Fibroblast of villous mesenchyme (primary cell): ENCODE measurements at regions not wholly inside any gene's neighbourhood (a gene's known extent, or its start where the extent isn't known, plus 50 kb on each side); places are given as distances from the start of the nearest gene placed in this dataset.
A peak's percentile ranks its signal among the peaks of the same experiment; 100 is the strongest.

Experiments
- DNase-seq: peaks from one replicate; pipeline ENCODE4 v3.0.0-alpha.2; 2010; ENCODE audit warnings: low read depth
- H3K4me3 ChIP-seq: 2 replicates; pipeline ENCODE4 v1.5.1; 2011; ENCODE audit warnings: low read depth, mild to moderate bottlenecking, low read length
- TF ChIP-seq, protein P1 (sequence below): IDR thresholded peaks from 2 replicates; pipeline ENCODE4 v1.5.1; 2012; ENCODE audit warnings: low read depth, mild to moderate bottlenecking, low read length; ENCODE audit not compliant: insufficient read depth

DNA sequence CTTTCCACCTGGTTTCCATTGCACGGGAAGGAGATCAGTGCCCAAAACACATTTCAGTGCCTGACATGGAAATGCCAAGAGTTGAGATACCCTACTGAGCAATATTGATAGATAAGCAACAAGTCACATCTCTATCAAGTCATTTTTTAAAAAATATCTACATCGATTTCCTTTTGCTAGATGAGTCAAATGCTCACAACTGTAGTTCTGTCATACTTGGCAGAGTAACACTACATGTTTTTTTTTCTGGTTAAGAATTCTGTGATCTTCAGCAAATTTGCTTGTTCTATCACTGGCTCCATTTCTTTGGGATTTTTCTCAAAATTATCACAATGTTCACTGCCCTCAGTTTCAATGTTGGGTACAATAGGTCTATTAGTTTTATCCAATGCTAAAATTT is 145.4 kb downstream of the ZC3H11B start:
- no peak for DNase-seq
- no peak overlapping the region for H3K4me3 ChIP-seq
- TF ChIP-seq, protein P1, sequence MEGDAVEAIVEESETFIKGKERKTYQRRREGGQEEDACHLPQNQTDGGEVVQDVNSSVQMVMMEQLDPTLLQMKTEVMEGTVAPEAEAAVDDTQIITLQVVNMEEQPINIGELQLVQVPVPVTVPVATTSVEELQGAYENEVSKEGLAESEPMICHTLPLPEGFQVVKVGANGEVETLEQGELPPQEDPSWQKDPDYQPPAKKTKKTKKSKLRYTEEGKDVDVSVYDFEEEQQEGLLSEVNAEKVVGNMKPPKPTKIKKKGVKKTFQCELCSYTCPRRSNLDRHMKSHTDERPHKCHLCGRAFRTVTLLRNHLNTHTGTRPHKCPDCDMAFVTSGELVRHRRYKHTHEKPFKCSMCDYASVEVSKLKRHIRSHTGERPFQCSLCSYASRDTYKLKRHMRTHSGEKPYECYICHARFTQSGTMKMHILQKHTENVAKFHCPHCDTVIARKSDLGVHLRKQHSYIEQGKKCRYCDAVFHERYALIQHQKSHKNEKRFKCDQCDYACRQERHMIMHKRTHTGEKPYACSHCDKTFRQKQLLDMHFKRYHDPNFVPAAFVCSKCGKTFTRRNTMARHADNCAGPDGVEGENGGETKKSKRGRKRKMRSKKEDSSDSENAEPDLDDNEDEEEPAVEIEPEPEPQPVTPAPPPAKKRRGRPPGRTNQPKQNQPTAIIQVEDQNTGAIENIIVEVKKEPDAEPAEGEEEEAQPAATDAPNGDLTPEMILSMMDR, result no peak

DNA sequence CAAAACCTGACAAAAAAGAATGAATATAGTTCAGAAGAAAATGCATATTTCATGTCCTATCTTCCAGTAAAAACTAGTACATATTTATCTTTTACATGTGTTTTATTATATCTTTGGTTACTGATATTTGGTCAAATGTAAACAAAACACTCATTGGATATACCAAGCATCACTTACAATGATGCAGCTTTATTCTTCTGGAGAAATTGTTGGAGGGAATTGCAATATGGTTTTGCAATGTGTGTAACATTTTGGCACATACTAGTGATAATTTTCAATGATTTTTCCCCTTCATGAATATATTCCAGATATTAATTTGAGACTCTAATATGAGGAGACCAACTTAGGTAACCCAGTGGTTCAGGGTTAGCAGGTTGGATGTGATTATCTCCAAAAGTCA is 146.1 kb downstream of the ZC3H11B start:
- TF ChIP-seq, protein P1, result no peak
- no peak for DNase-seq
- H3K4me3 ChIP-seq, result no peak overlapping the region

DNA sequence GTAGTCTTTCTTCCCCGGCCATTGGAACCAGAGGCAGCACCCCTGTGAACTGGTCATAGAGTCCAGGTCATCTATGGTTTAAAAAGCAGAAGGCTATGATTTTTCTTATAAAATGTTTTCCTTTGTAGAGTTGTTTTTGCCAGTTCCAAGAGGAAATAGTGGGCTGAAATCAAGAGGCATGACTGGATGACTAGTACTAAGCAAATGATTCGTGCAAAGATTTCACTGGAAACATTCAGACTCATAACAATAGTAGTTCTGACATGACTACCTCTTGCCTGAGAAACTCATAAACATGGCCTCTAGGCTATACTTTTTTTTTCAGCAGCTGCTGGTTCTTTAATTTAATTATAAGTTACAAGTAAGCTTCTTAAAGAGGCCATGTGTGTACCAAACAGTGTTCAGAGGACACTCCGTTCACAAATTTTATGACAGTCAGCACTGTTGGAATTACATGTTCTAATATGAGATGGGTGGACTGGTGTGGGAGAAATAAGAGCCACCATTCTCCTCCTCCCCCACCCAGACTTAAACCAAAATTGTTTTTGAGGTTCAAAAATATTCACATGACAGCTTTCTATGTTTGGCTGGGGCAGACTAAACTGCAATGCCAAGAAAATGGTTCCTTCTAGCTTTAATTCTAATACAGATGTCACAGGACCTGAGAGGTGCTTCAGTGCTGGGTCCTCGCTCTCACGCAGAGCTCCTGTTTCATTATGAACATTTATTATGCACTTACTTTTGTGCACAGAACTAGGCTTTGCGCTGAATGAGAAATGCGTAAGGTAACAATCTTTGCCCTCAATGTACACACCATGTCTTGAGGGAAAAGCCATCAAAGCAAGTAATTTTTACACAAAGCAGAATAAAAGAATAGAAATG is 147.5 kb downstream of the ZC3H11B start:
- peak; percentile 23 for DNase-seq
- TF ChIP-seq, protein P1, result no peak
- no peak overlapping the region for H3K4me3 ChIP-seq

DNA sequence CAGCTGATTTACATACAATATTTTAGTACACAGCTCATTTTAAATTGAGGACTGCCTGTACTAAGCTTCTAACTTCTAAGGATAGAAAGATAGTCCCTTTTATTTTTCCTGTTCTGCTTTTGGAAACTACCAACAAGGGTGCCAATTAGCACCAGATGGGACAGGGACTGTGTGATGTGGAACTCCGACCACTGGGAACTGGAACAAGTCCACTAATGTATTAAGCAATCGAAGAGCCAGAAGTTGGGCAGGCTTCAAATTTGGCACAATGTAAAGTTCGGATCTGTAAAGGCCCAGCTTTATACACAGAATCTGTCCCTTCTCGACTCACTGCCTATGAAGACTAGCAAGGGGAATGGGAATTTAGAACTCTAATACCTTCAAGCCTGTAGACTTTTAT is 149.3 kb downstream of the ZC3H11B start:
- no peak for DNase-seq
- no peak overlapping the region for H3K4me3 ChIP-seq
- TF ChIP-seq, protein P1, result no peak

DNA sequence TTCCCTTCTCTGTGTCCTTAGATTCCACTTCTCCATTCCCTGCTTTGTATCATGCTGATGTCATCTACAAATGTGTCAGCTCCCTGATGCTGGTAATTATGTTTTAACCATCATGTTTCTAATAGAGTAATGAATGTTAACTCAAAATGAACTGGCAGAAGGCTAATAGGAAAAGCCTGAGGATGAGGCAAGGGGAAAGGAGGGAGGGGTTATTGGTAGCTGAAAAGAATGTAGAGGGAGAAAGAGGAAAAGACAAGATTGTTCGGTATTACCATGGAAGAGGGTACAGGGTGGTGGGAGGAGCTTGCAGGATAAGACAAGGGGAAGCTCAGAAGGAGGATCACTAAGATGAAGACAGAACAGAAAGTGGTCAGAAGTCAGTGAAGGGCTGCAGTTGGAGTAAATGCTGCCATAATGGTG is 150.9 kb downstream of the ZC3H11B start:
- DNase-seq, result no peak
- no peak overlapping the region for H3K4me3 ChIP-seq
- TF ChIP-seq, protein P1, result no peak

DNA sequence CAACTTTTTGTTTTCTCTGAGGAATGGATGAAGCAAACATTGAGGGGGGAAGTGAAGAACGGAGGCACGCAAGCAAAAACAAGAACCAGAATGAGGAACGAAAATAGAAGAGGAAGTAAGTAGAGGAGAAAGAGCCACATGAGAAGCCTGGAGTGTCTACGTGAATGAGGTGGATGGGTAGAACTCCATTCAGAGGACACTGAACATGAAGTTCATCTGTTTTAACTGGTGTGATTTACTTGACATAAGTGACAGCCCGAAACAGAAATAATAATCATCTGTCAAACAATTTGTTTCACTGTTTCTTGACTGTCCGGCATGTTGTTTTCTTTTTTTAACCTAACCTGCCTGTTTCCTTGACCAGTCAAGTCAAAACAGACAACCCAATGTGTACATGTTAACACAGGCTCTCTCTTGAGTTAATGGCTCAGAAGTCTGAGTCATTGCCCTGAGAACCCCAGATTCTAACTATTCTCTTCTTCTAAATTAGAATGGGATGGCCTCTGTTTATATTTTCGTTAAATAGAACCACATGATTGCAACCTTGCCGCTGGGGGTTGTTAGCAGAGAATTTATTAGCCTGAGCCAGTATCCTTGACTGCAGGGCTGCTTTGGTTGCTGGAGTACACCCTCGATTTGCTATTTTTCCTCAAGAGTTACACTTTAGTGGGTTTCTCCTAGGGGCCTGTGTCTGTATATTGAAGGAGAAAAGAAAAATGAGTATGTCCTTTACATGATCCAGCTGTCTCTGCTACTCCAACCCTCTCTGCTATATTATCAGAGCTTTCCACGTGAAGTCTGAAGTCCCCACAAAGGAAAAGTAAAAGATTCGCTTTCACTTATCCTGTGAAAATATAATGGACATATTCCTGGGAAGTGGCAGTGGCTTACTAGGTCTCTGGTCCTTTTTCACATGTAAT is 151.7 kb downstream of the ZC3H11B start:
- no peak overlapping the region for H3K4me3 ChIP-seq
- TF ChIP-seq, protein P1, result no peak
- peak; percentile 69 for DNase-seq
